Ascending aorta (tissue), 2 donors: ENCODE measurements at regions not wholly inside any gene's neighbourhood (a gene's known extent, or its start where the extent isn't known, plus 50 kb on each side); places are given as distances from the start of the nearest gene placed in this dataset.
"Not testable (repeated sequence)": the region's sequence is repeated elsewhere in the genome, so short reads cannot be mapped to it uniquely, and the experiment has no call there.

Experiments used
- DNase-seq, 2 donors: peaks; one replicate each; pipeline ENCODE4 v3.0.0-alpha.2; 2019; ENCODE audit warnings: low spot score in 2 of 2
- H3K27ac ChIP-seq, 2 donors: fragments of 200-600 bp; sonication (generic); one replicate each; pipeline ENCODE4 v1.5.1; 2016 to 2017; ENCODE audit warnings: mild to moderate bottlenecking in 1 of 2
- H3K27me3 ChIP-seq: fragments of 200-600 bp; sonication (generic); one replicate; pipeline ENCODE4 v1.5.1; 2017
- H3K36me3 ChIP-seq, 2 donors: fragments of 200-600 bp; sonication (generic); one replicate each; pipeline ENCODE4 v1.5.1; 2016
- H3K4me1 ChIP-seq, 2 donors: fragments of 200-600 bp; sonication (generic); one replicate each; pipeline ENCODE4 v1.5.1; 2016 to 2017; ENCODE audit warnings: mild to moderate bottlenecking in 1 of 2
- H3K4me3 ChIP-seq, 2 donors: fragments of 200-600 bp; sonication (generic); one replicate each; pipeline ENCODE4 v1.5.1; 2016 to 2017; ENCODE audit warnings: mild to moderate bottlenecking in 1 of 2
- H3K9me3 ChIP-seq, 2 donors: fragments of 200-600 bp; sonication (generic); one replicate each; pipeline ENCODE4 v1.5.1; 2016
- intact Hi-C: fragments of 100-400 bp; cut with DNase I; formaldehyde crosslinking; loops from one replicate; pipeline ENCODE4 v1.15.1; 2023
- TF ChIP-seq, protein P1 (sequence below), 3 experiments: fragments of 200-600 bp in 2 of 3; fragments of 450-650 bp in 1 of 3; sonication (generic) in 2 of 3; IDR thresholded peaks; one replicate each; pipeline ENCODE4 v1.5.1; 2016 to 2019; ENCODE audit warnings: antibody characterized with exemption in 3 of 3, mild to moderate bottlenecking in 1 of 3, moderate library complexity in 1 of 3

DNA sequence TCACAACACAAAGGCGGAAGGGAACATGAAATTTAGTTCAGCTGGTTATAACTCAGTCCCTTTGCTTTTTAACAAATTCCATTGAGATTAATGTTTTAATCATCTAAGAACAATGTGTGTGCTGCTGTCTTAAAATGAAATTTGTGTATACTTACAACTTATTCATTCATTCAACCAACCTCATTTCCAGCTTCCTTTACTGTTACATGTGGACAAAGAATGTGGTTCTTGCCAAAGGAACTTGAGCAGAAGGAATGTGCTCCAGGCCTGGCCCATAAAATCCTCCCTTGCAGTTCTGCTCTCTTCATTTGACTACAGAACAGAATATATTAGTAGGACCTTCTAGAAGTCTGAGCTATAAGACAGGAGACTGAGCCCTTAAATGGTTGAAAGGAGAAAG is 176.8 kb upstream of the GLRA2 start:
- TF ChIP-seq, protein P1, sequence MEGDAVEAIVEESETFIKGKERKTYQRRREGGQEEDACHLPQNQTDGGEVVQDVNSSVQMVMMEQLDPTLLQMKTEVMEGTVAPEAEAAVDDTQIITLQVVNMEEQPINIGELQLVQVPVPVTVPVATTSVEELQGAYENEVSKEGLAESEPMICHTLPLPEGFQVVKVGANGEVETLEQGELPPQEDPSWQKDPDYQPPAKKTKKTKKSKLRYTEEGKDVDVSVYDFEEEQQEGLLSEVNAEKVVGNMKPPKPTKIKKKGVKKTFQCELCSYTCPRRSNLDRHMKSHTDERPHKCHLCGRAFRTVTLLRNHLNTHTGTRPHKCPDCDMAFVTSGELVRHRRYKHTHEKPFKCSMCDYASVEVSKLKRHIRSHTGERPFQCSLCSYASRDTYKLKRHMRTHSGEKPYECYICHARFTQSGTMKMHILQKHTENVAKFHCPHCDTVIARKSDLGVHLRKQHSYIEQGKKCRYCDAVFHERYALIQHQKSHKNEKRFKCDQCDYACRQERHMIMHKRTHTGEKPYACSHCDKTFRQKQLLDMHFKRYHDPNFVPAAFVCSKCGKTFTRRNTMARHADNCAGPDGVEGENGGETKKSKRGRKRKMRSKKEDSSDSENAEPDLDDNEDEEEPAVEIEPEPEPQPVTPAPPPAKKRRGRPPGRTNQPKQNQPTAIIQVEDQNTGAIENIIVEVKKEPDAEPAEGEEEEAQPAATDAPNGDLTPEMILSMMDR (IDR thresholded peaks at IDR 0.05): no peak
- intact Hi-C loops: no loop called here
- no peaks in the 10 kb centered on the region for H3K4me1 ChIP-seq
- H3K27me3 ChIP-seq: no peaks in the 10 kb centered on the region
- H3K27ac ChIP-seq: no peak overlapping the region
- no peak overlapping the region for H3K4me3 ChIP-seq
- no peak for DNase-seq
- no peaks in the 10 kb centered on the region for H3K36me3 ChIP-seq
- H3K9me3 ChIP-seq: peaks cover 3 to 9% of the 10 kb centered on the region in 2 donors

DNA sequence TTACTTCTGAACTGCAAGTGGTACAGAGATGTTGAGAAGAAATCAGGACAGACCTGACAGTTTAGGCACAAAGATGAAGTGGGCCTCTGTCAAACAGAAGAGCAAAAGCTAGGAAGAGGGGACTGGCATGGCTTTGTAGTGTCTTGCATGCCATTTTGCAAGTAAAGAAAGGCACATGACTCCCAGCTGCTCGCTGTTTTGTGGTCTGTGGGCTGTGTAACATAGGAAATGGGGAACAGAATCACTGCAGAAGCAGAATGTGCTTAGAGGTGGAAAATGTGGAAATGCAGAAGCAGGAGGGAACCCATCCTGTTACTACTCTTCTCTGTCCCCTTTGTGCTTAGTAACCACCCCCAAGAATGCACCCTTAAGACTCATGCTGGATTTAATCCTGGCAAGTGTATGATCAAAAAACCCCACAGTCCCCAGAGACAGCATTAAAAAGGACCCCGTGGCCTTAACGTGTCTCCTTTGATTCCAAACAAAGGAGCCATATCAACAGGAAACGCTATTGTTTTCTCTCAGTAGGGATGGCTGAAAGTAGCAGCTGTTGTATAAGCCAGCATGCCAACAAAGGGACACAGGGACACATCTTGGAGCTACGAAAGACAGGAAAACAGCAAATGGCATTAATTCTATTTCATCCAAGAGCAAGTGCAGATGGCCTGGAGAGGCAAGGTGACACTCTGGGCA is 177.6 kb upstream of the GLRA2 start:
- Histone ChIP-seq H3K9me3 (peaks cover 3 to 9% of the 10 kb centered on the region in 2 donors), H3K27me3 (no peaks in the 10 kb centered on the region), H3K27ac (no peak overlapping the region), H3K4me1 (no peaks in the 10 kb centered on the region), H3K36me3 (no peaks in the 10 kb centered on the region), H3K4me3 (no peak overlapping the region)
- intact Hi-C loops: no loop called here
- TF ChIP-seq, protein P1 (IDR thresholded peaks at IDR 0.05): no peak
- DNase-seq: no peak

DNA sequence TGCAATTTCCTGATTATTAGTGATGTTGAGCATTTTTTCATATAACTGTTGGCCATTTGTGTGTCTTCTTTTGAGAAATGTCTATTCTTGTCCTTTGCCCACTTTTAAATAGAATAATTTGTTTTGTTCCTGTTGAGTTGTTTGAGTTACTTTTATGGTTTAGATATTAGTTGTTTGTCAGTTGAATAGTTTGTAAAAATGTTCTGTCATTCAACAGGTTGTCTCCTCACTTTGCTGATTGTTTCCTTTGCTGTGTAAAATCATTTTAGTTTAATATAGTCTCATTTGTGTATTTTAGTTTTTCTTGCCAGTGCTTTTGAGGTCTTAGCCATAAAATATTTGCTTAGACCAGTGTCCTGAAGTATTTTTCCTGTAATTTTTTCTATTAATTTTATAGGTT is 181.8 kb upstream of the GLRA2 start:
- TF ChIP-seq, protein P1 (IDR thresholded peaks at IDR 0.05): no peak

DNA sequence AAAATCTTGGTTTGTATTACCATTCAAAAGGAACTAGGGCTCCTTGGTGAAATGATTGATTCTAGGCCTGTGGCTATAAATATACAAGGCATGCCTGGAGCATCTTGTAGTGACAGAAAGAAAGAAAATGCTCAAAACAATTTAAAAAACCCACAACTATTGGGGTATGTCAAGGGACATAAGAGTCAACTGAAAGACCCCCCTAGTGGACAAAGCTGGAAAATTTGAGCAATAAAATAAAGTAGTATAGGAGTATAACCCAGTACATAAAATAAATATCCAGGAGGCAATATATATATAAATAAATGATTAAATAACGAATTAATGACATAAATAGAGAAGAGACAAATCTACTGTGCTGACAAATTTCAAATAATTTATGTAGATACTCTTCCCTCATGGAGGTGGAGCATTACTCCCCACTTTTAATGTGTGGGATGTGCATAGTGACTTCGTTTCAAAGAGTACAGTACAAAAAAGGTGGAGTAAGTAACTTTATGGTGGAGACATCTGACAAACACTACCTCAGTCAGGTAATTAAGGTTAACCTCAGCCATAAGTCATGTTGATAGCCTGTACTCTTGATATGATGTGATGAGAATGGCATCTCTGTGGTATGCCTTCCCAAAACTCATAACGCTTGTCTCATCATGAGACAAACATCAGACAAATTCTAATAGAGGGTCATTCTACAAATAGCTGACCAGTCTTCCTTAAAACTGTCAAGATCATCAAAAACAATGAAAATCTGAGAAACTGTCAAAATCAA is 185.0 kb upstream of the GLRA2 start:
- intact Hi-C loops: no loop called here
- H3K27ac ChIP-seq: no peak overlapping the region

More for the DNA sequence above, 181.8 kb upstream of the GLRA2 start:
- Histone ChIP-seq H3K27me3 (no peaks in the 10 kb centered on the region), H3K36me3 (no peaks in the 10 kb centered on the region), H3K4me3 (no peak overlapping the region), H3K4me1 (no peaks in the 10 kb centered on the region), H3K9me3 (peaks cover 3 to 9% of the 10 kb centered on the region in 2 donors), H3K27ac (no peak overlapping the region)
- intact Hi-C loops: no loop called here
- DNase-seq: no peak

DNA sequence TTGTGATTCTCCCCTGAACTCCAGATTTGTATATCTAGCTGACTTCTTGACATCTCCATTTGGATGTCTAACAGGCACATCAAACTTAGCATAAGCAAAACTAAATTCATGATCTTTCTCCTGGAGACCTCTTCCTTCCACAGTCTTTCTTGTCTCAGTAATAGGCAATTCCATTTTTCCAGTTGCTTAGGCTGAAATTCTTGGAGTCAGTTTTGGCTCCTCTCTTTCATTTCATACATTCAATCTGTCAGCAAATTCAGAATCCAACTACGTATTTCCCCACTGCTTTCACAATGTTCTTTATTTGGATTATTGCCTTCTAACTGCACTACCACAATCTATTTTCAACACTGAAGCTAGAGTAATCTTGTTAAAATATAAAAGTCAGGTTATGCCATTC is 219.9 kb upstream of the GLRA2 start:
- Histone ChIP-seq H3K4me3 (no peak overlapping the region), H3K27ac (no peak overlapping the region), H3K9me3 (no peaks in the 10 kb centered on the region), H3K36me3 (no peaks in the 10 kb centered on the region), H3K4me1 (no peaks in the 10 kb centered on the region), H3K27me3 (no peaks in the 10 kb centered on the region)
- intact Hi-C loops: no loop called here
- TF ChIP-seq, protein P1 (IDR thresholded peaks at IDR 0.05): no peak
- DNase-seq: no peak

More for the DNA sequence above, 185.0 kb upstream of the GLRA2 start:
- TF ChIP-seq, protein P1 (IDR thresholded peaks at IDR 0.05): no peak
- Histone ChIP-seq H3K9me3 (peaks cover 0 to 3% of the 10 kb centered on the region in 2 donors), H3K4me1 (no peaks in the 10 kb centered on the region), H3K27me3 (no peaks in the 10 kb centered on the region), H3K4me3 (no peak overlapping the region), H3K36me3 (no peaks in the 10 kb centered on the region)
- DNase-seq: no peak

DNA sequence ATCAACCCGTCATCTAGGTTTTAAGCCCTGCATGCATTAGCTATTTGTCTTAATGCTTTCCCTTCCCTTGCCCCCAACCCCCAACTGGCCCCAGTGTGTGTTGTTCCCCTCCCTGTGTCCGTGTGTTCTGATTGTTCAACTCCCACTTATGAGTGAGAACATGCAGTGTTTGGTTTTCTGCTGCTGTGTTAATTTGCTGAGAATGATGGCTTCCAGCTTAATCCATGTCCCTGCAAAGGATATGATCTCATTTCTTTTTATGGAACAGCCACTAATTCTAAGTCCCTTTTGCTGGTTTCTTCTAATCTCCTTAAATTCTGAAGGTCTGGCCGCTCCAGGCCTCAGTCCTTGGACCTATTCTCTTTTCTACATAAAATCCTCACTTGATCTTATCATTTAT is 220.4 kb upstream of the GLRA2 start:
- H3K4me3 ChIP-seq, H3K27me3 ChIP-seq, H3K4me1 ChIP-seq, H3K9me3 ChIP-seq, DNase-seq, H3K36me3 ChIP-seq, H3K27ac ChIP-seq, intact Hi-C loops: not testable (repeated sequence)
